ENCODE measurements at regions not wholly inside any gene's neighbourhood (a gene's known extent, or its start where the extent isn't known, plus 50 kb on each side); places are given as distances from the start of the nearest gene placed in this dataset.
"Not testable (repeated sequence)": the region's sequence is repeated elsewhere in the genome, so short reads cannot be mapped to it uniquely, and the experiment has no call there.

GRCh38 chr2:207216457-207216856 lies 50.7 kb upstream of the KLF7 start:
- in situ Hi-C loops (cut with MboI; ENCODE audit: low sequenced_read_pairs) = no loop called here

- in situ Hi-C loops (cut with MboI; ENCODE audit: low sequenced_read_pairs) = no loop called here
Observed at GRCh38 chr2:207217442-207217841, 51.7 kb upstream of the KLF7 start.

- in situ Hi-C loops (cut with MboI; ENCODE audit: low sequenced_read_pairs) = no loop called here
Observed at GRCh38 chr2:207219081-207219630, 53.4 kb upstream of the KLF7 start.

GRCh38 chr2:207219676-207220501 lies 54.1 kb upstream of the KLF7 start:
- in situ Hi-C loops (cut with MboI; ENCODE audit: low sequenced_read_pairs) = no loop called here

GRCh38 chr2:207221731-207222130 lies 56.0 kb upstream of the KLF7 start:
- in situ Hi-C loops (cut with MboI; ENCODE audit: low sequenced_read_pairs) = no loop called here

GRCh38 chr2:207223051-207223450 lies 57.3 kb upstream of the KLF7 start:
- in situ Hi-C loops (cut with MboI; ENCODE audit: low sequenced_read_pairs) = no loop called here

GRCh38 chr2:207224381-207224780 lies 58.6 kb upstream of the KLF7 start:
- in situ Hi-C loops (cut with MboI; ENCODE audit: low sequenced_read_pairs) = no loop called here

GRCh38 chr2:207224791-207225482 lies 59.2 kb upstream of the KLF7 start:
- in situ Hi-C loops (cut with MboI; ENCODE audit: low sequenced_read_pairs) = no loop called here

- in situ Hi-C loops (cut with MboI; ENCODE audit: low sequenced_read_pairs) = no loop called here
Observed at GRCh38 chr2:207225773-207226172, 60.0 kb upstream of the KLF7 start.

- in situ Hi-C loops (cut with MboI; ENCODE audit: low sequenced_read_pairs) = no loop called here
Observed at GRCh38 chr2:207226243-207226642, 60.5 kb upstream of the KLF7 start.

GRCh38 chr2:207226671-207227061 lies 60.9 kb upstream of the KLF7 start:
- in situ Hi-C loops (cut with MboI; ENCODE audit: low sequenced_read_pairs) = no loop called here

GRCh38 chr2:207227062-207227748 lies 61.5 kb upstream of the KLF7 start:
- in situ Hi-C loops (cut with MboI; ENCODE audit: low sequenced_read_pairs) = no loop called here

- in situ Hi-C loops (cut with MboI; ENCODE audit: low sequenced_read_pairs) = no loop called here
Observed at GRCh38 chr2:207227749-207228145, 62.0 kb upstream of the KLF7 start.

- in situ Hi-C loops (cut with MboI; ENCODE audit: low sequenced_read_pairs) = no loop called here
Observed at GRCh38 chr2:207228402-207228801, 62.7 kb upstream of the KLF7 start.

- in situ Hi-C loops (cut with MboI; ENCODE audit: low sequenced_read_pairs) = no loop called here
Observed at GRCh38 chr2:207229161-207229560, 63.4 kb upstream of the KLF7 start.

GRCh38 chr2:207230261-207231105 lies 64.7 kb upstream of the KLF7 start:
- in situ Hi-C loops (cut with MboI; ENCODE audit: low sequenced_read_pairs) = no loop called here

- in situ Hi-C loops (cut with MboI; ENCODE audit: low sequenced_read_pairs) = no loop called here
Observed at GRCh38 chr2:207231106-207231865, 65.5 kb upstream of the KLF7 start.

GRCh38 chr2:207231967-207232366 lies 66.2 kb upstream of the KLF7 start:
- in situ Hi-C loops (cut with MboI; ENCODE audit: low sequenced_read_pairs) = no loop called here

- in situ Hi-C loops (cut with MboI; ENCODE audit: low sequenced_read_pairs) = not testable (repeated sequence)
Observed at GRCh38 chr2:207233141-207233540, 67.4 kb upstream of the KLF7 start.

- in situ Hi-C loops (cut with MboI; ENCODE audit: low sequenced_read_pairs) = no loop called here
Observed at GRCh38 chr2:207233731-207234130, 68.0 kb upstream of the KLF7 start.

All from HL-60/S4 treated with phorbol 12-myristate 13-acetate at 8.2 ng/mL for 4 days and 3 days (cell line).